ENCODE measurements at regions not wholly inside any gene's neighbourhood (a gene's known extent, or its start where the extent isn't known, plus 50 kb on each side); places are given as distances from the start of the nearest gene placed in this dataset.
"Not testable (repeated sequence)": the region's sequence is repeated elsewhere in the genome, so short reads cannot be mapped to it uniquely, and the experiment has no call there.

DNA sequence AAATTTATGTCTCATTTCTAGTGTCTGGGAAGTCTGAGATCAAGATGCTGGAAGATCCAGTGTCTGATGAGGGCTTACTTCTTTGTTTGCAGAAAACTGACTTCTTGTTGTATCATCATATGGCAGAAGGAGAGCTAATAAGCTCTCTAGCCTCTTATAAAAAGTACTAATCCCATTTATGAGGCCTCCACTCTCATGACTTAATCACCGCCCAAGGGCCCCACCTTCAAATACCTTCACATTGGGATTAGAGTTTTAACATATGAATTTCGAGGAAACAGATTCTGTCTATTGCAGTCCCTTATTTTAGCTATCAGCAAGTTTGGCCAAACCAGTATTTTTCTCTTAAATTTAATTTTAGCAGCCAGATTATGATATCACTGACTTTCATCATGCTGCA, 150.2 kb upstream of the TMPRSS15 start:
- no peak for DNase-seq (ENCODE audit: low spot score)

DNA sequence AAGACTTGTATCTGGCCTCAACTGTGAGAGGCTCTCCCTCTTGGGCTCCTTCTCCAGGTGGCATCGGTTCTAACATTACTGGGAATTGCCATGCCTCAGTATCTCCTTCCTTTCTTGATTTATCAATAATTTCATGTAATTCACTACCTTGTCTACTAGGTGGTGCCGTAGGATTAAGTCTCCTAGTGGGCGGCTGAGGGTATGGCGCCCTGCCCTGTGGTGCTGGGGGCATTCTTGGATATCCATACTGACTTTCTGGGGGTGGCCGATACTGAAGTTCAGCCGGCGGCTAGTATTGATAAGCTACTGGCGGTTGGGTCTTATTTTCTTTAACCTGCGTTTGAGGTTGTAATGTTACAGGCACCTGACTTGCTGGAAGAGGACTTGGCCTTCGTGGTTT, 164.2 kb upstream of the TMPRSS15 start:
- DNase-seq (ENCODE audit: low spot score), result not testable (repeated sequence)

DNA sequence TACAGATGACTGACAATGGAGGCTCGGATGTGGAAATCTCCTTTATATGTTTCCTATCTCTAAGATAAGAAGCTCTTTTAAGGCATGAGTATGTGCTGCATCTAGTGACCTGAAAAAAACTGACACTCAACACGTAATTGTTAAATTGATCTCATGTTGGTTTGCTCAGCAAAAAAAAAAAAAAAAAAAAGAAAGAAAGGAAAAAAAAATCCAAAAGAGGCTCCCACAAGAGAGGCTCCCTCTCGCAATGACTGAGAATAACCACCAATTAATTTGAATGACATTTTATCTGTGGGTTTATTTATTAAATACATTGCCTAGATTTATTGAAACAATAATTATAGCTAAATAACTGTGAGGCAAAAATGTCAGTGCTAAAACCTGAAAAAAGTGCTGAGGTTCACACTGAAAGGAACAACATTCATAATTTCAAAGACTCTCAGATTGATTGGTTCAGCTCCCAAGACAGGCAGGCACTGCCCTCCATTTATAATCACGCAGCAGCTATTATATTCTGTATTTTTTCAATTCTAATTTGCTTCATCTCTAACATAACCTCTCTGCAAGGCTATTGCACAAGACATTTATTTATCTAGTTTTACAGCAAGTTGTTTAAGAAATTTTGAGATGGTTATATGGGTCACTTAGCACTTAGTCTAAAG, 184.5 kb upstream of the TMPRSS15 start:
- DNase-seq (ENCODE audit: low spot score), result no peak

DNA sequence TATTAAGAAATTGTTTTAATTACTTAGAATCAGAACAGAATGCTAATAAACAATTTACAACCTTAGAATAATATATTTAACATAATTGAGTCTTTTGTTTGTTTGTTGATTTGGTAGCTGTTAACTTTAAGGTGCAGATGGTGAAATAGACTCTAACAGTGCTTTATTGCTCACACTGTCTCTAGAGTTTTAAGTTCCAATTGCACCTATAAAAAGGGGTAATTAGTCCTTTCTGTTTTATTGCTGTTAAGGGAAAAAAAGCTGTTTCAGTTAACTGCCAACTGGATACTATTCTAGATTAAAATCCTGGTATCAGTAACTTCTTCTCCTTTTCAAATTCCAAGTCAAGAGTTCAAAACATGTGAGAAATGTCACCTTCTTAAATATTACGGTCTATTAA, 197.6 kb upstream of the TMPRSS15 start:
- DNase-seq (ENCODE audit: low spot score), result no peak

DNA sequence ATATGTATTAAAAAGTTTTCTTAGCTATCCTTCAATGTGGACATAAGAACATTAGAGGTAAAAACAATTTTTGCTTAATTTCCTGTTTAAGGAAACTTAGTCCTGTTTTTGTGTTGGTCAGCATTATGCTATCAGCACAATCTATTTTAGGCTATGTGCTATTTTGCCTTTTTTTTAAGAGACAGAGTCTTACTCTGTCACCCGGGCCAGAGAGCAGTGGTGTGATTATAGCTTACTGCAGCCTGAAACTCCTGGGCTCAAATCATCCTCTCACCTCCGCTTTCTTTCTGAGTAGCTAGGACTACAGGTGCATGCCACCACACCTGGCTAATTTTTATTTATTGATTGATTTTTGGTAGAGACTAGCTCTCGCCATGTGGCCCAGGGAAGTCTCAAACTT, 199.1 kb upstream of the TMPRSS15 start:
- no peak for DNase-seq (ENCODE audit: low spot score)

DNA sequence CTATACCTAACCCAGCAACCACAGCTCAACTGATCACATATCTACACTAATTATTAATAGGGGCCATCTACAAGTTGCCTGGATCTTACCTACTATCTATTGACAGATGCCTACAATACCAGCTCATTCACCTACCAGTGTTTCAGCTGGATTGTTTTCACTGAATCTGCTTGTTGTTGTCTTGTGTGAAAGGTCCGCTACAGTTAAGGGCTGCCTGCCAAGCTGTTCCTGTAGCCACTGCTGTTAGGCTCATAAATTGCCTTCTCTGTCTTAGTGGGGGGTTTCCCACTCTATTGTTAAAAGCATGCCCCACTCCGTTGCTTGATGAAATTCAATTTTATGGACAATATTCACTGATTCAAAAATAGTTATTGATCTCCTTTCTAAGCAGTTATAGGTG, 199.7 kb upstream of the TMPRSS15 start:
- no peak for DNase-seq (ENCODE audit: low spot score)

DNA sequence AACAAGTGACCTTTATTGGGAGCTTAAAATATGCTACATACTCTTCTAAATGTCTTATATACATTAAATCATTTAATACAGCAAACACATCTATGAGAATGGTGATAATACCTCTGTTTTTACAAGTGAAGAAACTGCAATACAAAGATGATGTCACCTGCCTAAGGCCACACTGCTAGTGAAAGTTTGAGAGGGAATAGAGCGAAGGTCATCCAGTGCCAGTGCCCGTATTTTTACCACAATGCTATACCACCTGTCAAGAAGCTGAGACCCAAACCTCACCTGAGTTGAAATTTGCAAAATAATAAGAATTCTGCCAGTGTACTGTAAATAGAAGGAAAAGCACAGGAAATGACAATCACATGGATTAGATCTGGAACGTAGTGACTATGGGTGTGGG, 200.4 kb upstream of the TMPRSS15 start:
- DNase-seq (ENCODE audit: low spot score), result no peak

DNA sequence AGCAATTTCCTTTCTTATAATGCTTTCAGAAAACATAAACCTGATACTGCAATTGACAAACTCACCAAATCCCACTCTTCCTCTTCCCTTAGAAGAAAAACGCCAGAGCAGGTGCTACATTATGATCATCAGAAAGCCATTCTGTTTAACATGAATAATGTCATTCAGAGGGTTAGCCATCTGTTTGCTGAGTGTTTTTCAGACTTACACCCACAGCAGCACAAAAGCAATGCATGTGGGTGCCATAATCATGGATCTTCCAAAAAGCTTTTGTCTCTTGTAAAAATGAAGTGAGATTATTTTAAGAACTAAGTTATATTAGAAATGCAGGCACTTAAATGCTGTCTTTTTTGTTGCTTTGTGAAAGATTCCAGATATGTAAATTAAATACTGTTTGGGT, 204.6 kb upstream of the TMPRSS15 start:
- no peak for DNase-seq (ENCODE audit: low spot score)

DNA sequence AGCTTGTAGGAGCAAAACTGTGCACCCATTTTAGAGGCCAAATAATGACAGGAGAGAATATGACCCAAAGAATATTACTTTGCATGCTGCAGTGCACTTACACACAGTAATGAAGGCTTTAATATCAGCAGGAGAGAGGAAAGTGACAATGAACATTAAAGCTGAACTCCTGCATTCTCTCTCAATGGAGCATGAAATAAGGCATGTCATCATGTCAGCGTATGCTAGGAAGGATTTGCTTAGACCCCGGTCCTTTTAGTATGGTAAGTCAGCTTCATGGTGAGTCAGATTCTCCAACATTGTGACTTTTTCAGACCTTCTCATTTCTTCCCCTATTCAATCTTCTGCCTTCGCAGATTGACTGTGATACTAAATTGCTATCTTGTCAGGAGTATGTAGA, 210.7 kb upstream of the TMPRSS15 start:
- no peak for DNase-seq (ENCODE audit: low spot score)

DNA sequence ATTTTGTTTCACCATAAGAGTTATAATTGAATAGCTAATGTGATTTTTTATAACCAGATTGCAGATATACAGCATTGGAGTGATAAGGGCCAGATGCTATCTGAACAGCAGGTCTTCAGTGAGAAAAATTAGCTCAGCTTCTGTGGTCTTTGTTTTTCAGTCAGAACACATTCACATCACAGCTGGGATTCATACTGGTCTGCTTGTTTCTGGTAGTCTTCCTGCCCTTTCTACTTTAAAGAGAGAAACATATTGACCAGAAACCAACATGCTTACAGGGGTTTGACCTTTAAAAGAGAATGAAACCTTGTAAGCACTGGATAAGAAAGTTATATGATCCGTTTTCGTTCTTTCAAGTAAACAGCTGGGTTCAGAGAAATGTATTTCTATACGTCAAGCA, 213.7 kb upstream of the TMPRSS15 start:
- DNase-seq (ENCODE audit: low spot score), result no peak

DNA sequence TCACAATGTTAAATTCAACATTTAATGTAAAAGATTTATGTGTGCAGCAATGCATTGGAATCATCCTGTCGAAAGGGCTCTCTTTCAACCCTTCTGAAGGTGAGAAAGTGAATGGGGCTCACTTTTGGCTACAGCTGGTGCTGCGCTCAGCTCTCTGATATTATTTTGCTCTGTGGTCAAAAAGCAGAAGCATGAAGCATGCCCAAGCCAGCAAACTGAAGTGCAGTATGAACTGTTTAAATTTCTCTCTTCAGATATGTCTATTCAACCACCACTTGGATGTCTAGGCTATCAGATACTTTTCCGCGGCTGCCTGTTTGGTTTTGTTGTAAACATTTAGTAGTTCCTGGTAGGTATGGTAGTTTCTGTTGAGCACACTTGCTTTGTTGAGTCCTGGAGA, 216.9 kb upstream of the TMPRSS15 start:
- no peak for DNase-seq (ENCODE audit: low spot score)

DNA sequence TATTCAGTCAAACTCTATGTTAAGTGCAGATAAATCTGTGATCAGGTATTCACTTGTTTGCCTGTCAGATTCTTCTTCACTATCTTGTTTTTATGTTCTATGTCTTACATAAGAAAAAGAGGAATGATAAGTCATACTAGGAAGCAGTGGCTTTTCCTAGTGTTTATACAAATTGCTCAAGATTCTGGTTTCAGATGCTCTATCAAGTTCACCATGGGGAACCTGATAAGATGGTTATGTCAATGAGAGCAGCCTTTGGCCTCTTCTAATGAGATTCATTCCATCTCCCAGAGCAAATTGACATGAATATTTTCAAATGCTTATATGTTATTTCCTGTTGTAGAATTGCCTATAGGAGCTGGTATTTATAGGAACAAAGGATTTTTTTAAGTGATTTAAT, 218.8 kb upstream of the TMPRSS15 start:
- no peak for DNase-seq (ENCODE audit: low spot score)

DNA sequence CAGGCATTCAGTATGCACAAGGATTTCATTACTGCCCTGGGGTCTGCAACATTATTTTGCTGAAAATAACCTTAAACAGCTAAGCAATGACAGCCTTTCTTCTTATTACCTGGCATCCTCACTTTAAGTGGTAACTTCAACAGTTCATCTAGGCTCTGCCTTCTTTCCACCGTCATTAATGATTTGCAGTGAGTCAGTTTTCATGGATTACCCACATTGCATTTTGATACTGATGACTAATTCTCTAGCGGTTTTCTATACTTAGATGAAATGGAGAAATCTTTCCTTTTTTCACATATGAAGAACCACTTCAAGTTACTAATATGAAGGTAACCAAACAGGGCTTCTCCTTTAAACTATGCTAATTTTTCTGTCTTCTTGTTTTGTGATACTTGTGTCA, 226.9 kb upstream of the TMPRSS15 start:
- no peak for DNase-seq (ENCODE audit: low spot score)

DNA sequence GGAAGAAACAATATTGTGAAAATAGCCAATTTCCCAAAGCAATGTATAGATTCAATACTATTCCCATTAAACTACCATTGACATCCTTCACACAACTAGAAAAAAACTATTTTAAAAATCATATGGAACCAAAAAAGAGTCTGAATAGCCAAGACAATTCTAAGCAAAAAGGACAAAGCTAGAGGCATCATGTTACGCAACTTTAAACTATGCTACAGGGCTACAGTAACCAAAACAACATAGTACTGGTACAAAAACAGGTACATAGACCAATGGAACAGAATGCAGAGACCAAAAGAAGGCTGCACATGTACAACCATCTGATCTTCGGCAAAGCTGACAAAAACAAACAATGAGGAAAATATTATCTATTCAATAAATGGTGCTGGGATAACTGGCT, 233.3 kb upstream of the TMPRSS15 start:
- no peak for DNase-seq (ENCODE audit: low spot score)

DNA sequence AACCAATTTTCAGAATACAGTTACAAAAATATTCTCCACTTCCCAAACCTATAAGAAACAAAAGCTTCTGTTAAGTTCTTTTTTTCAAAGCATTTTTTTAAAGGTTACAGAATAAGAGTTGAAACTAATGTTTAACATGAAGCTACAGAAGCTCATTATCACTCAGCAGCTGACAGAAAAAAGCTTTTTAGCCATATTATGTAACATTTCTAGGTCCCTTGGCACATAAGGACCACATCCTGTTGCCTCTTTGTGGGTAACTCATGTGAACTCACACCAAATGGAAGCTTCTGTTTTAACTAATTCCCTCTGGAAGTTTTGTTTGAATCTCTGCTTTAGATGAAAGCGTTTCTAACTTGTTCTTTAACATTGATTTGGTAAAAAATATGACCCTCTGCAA, 242.5 kb upstream of the TMPRSS15 start:
- DNase-seq (ENCODE audit: low spot score), result no peak

DNA sequence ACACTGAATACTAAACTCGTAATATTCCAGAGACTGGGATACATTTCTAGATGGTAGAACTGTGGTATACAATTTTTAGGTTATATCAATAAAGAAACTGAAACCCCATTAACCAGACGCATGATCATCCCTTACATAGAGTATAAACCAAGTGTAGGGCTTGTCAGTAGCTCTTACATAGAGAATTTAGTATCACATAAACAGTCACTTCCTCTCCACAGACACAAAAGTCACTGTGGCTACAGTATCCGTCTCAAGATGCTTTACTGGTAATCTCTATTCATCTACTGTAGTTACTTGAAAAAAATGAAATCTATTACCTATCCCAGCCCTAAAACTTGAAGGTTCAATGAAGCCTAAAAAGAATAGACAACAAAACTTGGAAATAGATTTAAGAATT, 252.3 kb upstream of the TMPRSS15 start:
- DNase-seq (ENCODE audit: low spot score), result no peak

DNA sequence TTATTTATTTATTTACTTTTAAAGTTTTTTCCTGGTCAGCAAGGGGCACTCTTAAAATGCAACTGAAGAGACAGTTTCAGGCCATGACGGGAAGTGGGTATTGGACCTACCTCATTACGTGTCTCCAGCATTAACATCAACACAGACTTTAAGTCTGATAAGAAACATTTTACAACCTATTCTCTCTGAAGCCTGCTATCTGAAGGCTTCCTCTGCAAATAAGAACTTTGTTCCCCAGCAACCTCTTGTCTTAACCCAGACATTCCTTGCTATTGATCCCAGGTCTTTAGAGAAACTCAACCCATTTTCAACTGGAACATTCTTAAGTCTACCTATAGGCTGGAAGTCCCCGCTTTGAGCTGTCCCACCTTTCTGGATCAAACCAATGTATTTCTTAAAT, 258.3 kb upstream of the TMPRSS15 start:
- no peak for DNase-seq (ENCODE audit: low spot score)

DNA sequence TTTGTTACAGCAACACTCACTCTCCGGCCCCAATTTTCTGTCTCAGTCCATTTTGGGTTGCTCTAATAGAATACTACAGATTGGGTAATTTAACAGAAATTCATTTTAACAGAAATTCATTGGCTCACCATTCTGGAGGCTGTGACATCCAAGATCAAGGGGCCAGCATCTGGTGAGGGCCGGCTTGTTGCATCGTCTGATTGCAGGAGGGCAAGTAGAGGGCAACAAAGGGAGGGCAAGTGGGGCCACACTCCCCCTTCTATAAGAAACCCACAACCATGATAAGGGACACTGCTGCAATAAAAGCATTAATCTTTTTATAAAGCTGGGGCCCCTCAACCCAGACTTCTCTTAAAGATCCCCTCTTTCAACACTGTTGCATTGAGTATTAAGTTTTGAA, 260.1 kb upstream of the TMPRSS15 start:
- no peak for DNase-seq (ENCODE audit: low spot score)

DNA sequence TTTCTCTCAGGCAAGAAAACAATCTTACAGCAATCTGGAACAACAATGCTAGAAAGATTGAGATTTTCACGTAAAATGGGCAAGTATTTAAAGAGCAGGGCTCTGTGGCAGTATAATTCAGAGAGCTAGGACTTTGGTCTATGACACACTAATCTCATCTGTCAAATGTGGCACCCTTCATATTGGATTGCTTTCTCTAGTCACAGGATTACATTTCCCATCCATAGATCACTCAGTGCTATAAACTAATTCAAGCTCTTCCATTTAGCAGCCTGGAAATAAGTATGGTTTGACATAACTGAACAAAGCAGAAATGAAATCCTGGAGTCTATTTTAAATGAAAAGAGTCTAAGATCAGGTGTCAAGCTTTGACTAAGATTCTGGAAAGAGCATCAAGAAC, 263.1 kb upstream of the TMPRSS15 start:
- no peak for DNase-seq (ENCODE audit: low spot score)

DNA sequence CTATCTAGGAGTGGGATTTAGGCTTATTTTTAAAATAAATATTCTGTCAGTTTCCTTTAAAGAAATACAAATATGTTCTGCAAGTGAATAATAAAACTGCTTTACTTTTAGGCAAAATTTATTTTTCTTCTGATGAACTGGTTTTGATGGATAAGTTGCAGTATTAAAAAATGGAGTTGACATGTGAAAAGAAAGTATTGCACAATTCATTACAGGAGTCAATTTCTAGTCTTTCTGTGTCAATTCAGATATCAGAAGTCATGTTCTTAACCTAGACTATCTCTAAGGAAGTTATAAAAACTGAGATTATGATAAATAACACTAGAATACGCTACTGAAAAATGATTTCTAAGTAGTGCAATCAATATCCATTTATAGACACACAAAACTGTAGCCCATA, 270.2 kb upstream of the TMPRSS15 start:
- no peak for DNase-seq (ENCODE audit: low spot score)

DNA sequence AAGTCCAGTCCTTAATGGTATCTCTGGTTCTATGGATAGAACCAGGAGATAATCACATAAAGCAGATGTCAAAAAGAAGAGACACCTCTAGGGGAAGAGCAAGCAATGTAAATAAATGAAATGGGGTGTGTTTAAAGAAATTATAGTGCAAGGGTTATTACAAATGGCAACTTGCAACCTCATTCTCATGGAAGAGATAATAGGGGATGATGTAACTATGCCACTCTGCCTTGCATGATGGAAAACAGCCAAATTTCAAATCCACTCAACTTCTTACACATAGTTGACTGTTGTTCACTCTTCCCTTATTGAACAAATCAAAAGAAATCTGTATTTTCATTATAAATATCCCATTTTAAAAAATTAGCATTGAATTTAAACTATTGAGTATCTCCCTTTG, 274.0 kb upstream of the TMPRSS15 start:
- DNase-seq (ENCODE audit: low spot score), result no peak

DNA sequence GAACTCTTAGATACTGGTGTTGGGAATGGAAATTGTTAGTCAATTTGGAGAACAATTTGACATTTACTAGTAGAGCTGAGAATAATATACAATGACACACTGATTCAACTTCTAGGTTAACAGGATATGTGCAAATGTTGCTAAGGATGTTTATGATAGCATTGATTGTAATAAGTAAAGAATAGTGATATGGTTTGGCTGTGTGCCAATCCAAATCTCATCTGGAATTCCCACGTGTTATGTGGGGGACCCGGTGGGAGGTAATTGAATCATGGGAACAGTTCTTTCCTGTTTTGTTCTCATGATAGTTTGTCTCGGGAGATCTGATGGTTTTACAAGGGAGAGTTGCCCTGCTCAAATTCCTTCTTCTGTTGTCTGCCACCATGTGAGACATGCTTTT, 302.4 kb upstream of the TMPRSS15 start:
- no peak for DNase-seq (ENCODE audit: low spot score)

DNA sequence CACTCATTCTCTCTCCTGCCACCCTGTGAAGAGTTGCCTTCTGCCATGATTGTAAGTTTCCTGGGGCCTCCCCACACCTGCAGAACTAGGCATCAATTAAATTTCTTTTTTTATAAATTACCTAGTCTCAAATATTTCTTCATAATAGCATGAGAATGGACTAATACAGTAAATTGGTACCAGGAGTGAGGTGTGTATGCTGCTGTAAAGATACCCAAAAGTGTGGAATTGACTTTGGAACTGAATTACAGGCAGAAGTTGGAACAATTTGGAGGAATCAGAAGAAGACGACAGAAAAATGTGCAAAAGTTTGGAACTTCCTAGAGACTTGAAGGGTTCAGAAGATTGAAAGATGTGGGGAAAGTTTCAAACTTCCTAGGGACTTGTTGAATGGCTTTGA, 308.1 kb upstream of the TMPRSS15 start:
- no peak for DNase-seq (ENCODE audit: low spot score)

DNA sequence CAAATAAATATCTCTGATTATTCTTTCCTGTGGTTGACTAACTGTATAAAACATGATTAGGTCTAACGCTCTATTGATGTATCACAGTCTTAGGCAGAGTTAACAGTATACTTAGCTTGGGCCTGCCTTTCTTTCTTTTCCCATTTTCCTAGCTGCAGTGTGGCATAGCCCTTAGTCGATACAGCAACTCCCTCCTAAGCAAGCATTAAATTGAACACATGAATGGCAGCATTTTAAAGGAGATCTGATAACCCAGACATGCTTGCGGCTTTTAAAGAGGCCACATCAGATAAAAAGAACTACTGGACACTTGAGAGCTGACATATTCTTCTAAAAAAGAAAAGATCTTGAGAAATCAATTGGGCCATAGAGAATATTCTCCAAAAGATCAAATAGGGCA, 312.0 kb upstream of the TMPRSS15 start:
- no peak for DNase-seq (ENCODE audit: low spot score)

DNA sequence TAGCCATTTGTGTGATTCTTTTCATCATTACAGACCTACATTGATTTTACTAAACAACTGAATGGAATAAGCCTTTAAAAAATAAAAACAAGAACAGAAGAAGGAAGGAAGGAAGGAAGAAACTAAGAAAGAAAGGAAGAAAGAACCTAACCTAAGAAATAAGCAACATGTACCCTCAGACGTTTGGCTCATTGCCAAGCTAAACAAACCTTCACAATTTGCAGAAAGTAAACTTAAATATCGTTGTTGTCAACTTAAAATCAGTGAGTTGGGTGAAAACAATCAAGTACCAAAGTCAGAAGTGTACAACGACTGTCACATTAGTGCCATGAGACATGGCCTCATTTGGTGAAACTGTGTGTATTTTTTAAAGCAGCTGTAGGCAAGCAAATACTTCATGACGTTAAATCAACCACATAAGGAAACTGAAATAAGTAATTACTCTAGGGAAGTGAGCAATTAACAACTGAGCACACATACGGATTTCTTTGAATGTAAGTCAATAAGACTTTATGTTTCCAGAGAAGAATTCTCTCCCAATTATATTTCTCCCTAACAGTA, 313.1 kb upstream of the TMPRSS15 start:
- no peak for DNase-seq (ENCODE audit: low spot score)
